Esophagus muscularis mucosa (tissue), 3 donors: ENCODE measurements at regions not wholly inside any gene's neighbourhood (a gene's known extent, or its start where the extent isn't known, plus 50 kb on each side); places are given as distances from the start of the nearest gene placed in this dataset.
A peak's percentile ranks its signal among the peaks of the same experiment; 100 is the strongest.

Source experiments
- POLR2AphosphoS5 ChIP-seq, 2 donors: sonication (generic); formaldehyde crosslinking; IDR thresholded peaks; one replicate each; pipeline ENCODE4 v1.6.1; 2017; ENCODE audit warnings: antibody characterized with exemption in 2 of 2
- TF ChIP-seq, protein P1 (sequence below), 3 experiments: fragments of 200-600 bp in 2 of 3; fragments of 450-650 bp in 1 of 3; sonication (generic) in 2 of 3; IDR thresholded peaks; one replicate each; pipeline ENCODE4 v1.5.1; 2017 to 2019; ENCODE audit warnings: antibody characterized with exemption in 3 of 3, mild to moderate bottlenecking in 2 of 3, moderate library complexity in 1 of 3

DNA sequence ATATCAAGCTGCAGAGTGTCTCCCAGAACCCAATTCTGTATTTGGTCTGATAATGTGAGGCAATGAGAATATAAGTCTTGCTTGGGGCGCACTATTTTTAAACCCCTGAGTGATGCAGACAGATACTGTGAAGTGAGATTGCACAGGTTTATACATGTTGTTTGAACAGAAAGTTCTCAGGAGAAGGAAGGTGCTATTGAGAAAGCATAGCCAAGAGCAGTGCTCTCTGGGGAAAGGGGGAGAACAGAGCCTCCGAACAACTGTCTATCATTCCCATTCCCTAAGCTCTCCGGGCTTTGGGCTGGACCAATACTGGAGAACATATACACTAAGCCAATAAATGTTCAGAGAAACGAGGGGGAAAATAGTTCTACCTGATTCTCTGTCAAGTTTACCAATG is 75.8 kb downstream of the PERP start:
- TF ChIP-seq, protein P1, sequence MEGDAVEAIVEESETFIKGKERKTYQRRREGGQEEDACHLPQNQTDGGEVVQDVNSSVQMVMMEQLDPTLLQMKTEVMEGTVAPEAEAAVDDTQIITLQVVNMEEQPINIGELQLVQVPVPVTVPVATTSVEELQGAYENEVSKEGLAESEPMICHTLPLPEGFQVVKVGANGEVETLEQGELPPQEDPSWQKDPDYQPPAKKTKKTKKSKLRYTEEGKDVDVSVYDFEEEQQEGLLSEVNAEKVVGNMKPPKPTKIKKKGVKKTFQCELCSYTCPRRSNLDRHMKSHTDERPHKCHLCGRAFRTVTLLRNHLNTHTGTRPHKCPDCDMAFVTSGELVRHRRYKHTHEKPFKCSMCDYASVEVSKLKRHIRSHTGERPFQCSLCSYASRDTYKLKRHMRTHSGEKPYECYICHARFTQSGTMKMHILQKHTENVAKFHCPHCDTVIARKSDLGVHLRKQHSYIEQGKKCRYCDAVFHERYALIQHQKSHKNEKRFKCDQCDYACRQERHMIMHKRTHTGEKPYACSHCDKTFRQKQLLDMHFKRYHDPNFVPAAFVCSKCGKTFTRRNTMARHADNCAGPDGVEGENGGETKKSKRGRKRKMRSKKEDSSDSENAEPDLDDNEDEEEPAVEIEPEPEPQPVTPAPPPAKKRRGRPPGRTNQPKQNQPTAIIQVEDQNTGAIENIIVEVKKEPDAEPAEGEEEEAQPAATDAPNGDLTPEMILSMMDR (IDR thresholded peaks at IDR 0.05), result no peak
- peak; percentile 68 to 76 for TF ChIP-seq POLR2AphosphoS5 (IDR thresholded peaks at IDR 0.05)
